Left cardiac atrium (tissue), 4 donors: ENCODE measurements at regions not wholly inside any gene's neighbourhood (a gene's known extent, or its start where the extent isn't known, plus 50 kb on each side); places are given as distances from the start of the nearest gene placed in this dataset.
A peak's percentile ranks its signal among the peaks of the same experiment; 100 is the strongest.
"Not testable (repeated sequence)": the region's sequence is repeated elsewhere in the genome, so short reads cannot be mapped to it uniquely, and the experiment has no call there.

Experiments used
- ATAC-seq, 2 donors: fragments of 200-7000 bp; cut with Tn5 transposase; one replicate each; pipeline ENCODE4 v1.9.1; 2020; ENCODE audit warnings: mild to moderate bottlenecking in 2 of 2, moderate library complexity in 2 of 2
- DNase-seq: peaks from one replicate; pipeline ENCODE4 v3.0.0-alpha.2; 2020
- intact Hi-C, 2 donors: fragments of 100-400 bp; cut with DNase I; formaldehyde crosslinking; loops; one replicate each; pipeline versions ENCODE4 v1.14.1 to v1.15.1; 2022 to 2023
- donor health status: DM: no; HTN: yes; CAD: no.
- donor health status: DM: no; HTN: yes; CAD: no; lungs with severe emphysema.
- donor health status: DM: yes; HTN: yes; CAD: no.
- donor health status: Dilated cardiomyopathy.

DNA sequence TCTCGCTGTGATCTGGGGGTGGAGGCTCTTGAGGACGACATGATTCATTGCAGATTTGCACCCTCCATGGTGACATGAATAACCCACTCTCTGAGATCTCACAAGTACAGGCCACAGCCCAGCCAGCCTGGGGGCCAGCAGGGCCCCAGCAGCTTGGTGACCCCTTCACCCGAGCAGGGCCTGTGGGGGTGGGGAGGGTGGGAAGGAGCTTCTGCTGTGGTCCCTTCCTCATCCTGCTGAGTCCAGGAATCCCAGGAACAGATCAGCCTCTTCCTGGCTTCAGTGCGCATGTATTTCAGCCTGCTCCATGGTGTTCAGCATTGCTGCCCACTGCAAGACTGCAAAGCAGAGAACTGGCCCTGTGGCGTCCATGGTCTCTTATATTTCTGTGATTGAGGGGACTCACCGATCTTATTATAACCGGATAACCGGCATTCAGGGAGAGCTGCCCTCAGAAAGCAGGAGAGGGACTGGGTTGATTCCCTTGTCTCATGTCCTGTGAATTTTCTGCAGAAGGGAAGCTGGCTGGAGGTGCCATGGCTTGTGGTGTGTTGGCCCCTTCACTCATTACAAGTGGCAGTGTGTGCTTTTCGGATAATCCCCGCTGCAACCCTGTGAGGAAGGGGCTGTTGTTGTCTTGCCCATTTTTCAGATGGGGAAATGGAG is 118.8 kb upstream of the FRMD1 start:
- ATAC-seq = no peak
- DNase-seq = no peak
- intact Hi-C loops = no loop called here

DNA sequence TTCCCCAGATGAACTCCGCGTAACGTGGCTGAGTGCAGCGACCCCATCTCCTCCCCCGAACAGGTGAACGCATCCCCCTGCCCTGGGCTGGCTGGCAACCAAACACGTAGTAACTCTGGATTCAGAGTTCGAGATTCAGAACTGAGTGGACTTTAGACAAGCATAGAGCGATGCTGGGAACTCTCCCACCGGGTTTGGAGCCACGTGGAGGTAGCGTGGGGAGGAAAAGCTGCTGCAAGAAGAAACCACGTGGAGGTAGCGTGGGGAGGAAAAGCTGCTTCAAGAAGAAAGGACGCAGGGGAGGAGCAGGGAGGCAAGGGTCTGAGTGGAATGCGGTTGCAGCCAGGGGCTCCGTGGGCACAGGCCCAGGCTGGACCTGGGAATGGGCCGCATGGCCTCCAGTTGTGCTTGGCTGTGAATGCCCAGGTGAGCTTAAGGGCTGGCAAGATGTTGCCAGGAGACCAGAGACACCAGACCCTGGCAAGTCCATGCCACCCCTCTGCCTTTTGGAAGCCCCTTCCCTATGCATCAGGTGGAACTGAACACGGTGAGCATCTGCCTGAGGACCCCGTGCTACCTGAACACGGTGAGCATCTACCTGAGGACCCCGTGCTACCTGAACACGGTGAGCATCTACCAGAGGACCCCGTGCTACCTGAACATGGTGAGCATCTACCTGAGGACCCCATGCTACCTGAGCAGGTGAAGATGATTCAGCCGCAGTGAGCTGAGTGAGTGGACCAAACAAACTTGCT is 118.0 kb upstream of the FRMD1 start:
- intact Hi-C loops = no loop called here
- DNase-seq (no peak), ATAC-seq (no peak)

DNA sequence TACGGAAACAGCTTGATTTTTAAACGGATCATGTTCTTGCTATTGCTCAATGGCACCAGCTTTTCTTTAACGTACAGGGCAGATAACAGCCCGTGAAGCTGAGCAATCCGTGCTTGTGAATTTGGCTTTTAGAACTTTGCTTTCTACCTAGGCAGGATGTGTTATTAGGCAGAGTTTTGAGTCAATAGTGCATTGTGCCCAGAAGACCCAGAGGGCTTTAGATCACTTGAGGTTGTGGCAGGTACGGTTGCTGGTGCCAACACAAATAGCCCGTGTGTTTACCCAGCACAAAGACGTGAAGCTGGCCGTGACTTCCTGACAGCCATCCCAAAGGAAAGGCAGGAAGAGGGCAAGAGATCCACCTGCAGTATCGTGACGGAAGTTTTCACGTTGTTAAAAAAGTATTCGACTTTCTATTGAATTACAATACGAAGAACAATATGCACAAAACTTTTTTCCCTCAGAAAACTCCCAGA is 117.4 kb upstream of the FRMD1 start:
- intact Hi-C loops = no loop called here
- DNase-seq (no peak), ATAC-seq (peak in 1 of 2 donors; percentile 13)

DNA sequence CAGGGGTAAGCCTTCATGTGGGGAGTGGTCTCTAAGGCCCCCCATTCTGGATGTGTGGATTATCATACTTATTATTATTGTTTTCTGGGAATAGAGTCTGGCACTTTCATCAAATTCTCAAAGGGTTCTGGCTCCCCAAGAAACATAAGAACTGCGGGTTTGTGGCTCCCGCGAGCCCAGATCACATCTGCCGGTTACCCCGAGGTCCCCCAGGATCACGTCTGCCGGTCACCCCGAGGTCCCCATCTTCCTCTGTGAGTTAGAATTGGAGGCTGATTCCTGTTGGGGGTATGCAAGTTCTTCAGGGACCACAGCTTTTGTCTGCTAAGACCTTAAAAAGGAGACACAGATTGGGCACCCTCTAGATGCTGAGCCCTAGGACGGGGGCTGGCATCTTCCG is 116.7 kb upstream of the FRMD1 start:
- intact Hi-C loops = no loop called here
- ATAC-seq (no peak), DNase-seq (no peak)

DNA sequence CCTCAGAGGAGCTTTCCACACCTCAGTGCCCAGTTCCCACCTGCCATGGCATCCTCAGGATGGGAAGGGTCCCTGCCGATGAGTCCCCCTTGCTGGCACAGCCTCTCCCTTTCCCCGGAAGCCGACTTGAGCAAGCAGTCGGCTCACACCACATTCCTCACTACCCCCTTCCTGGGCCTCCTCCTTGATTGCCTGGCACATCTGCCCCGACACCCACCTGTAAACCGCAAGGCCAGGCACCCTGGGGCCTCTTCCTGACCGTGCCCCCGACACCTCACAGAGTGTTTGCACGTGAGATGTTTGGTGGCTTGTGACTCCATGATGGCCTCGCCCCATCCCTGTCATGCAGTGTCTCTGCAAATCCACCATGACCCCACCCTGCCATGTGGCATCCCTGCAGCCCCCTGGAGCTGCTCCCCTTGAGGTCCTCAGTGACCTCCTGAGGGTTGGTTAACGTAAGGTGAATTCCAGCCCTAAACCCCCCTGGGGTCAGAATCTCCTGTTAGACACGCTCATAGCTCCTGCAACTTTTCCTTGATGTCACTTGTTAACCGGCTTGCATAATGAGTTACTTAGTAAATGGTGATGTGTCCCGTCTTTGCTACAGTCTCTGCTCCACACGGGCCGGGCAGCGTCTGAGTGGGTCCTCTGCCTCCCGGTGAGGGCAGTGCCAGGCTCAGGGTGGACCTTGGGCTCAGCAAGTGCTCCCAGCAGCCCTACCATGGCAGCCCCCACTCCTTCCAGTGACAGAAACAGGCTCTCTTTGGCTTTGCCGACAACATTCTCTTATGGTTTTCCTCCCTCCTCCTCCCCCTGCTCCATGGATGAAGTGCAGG is 115.9 kb upstream of the FRMD1 start:
- DNase-seq = no peak
- intact Hi-C loops = no loop called here
- no peak for ATAC-seq

DNA sequence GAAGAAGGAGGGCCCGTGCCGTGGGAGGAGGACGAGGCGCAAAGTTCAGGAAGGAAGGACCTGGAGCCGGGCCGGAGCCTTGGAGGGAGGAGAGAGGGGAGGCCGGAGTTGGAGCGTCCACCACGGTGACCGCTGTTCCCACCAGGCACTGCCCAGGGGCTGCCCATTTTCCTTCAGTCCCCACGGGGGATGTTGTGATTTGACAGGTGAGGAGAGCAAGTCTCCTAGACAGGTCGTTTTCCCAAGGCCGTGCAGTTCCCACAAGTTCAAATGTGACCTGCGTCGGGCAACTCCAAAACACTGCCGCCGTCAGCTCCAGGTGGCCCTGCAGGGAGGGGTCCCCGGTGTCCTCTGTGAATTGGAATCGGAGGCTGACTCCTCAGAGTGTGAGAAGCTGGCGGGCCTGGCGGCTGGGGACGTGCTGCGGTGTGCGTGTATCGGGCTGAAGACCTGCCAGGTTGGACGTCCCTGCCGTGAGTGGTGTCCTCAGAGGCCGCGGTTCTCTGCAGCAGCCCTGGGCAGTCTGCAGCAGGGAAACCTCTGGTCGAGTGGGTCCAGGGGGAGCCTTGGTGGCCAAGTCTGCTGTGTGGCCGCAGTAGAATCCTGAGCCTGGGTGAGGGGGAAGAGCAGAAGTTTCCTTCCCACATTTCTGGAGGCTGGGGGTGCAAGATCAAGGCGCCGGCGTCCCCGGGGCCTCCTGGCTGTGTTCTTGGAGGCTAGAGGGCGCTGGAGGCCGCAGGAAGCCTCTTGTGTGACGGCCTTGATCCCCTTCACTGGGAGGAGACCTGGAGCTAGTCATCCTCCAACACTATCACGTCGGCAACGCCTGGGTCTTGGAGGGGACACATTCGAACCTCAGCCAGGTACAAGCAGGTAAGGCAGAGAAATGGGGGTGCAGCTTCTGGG is 115.1 kb upstream of the FRMD1 start:
- intact Hi-C loops = no loop called here
- DNase-seq (no peak), ATAC-seq (no peak)

DNA sequence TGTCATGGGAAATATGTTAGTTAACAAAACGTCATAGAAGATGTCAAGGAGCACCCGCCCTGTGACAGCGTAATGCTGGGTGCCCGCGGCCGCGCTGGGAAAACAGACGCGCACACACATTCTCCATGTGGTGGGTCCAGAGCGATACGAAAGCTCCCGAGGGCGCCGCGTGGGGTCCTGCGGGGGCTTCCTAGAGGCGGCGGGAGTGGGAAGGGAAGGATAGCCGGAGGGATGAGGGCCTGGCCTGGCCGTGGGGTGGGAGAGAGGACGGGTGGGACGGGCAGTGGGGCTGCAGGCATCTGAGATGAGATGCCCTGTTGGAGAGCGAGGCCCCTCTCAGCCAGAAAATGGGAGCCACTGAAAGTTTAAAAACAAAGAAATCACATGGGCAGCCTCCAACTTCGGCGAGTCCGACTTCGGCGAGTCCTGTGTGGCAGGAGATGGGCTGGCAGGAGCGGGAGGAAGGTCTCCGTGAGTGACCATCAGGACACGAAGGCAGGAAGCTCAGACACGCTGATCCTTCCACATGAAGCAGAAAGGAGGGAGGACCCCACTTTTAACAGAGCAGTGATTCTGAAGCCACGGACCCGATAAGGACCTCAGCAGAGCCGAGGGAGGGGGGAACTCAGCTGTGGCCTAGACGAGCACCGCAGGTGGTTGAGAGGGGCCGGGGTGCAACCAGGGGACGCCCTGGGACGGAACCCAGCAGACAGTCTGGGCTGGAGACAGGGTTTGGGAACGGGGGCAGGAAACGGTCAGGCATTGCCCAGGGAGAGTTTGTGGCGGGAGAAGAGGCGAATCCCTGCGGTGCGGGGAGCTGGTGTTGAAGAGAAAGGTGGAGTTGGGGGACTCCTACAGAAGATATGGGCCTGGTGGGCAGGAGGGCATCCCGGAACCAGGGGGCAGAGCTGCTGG is 114.1 kb upstream of the FRMD1 start:
- intact Hi-C loops = no loop called here
- no peak for ATAC-seq

DNA sequence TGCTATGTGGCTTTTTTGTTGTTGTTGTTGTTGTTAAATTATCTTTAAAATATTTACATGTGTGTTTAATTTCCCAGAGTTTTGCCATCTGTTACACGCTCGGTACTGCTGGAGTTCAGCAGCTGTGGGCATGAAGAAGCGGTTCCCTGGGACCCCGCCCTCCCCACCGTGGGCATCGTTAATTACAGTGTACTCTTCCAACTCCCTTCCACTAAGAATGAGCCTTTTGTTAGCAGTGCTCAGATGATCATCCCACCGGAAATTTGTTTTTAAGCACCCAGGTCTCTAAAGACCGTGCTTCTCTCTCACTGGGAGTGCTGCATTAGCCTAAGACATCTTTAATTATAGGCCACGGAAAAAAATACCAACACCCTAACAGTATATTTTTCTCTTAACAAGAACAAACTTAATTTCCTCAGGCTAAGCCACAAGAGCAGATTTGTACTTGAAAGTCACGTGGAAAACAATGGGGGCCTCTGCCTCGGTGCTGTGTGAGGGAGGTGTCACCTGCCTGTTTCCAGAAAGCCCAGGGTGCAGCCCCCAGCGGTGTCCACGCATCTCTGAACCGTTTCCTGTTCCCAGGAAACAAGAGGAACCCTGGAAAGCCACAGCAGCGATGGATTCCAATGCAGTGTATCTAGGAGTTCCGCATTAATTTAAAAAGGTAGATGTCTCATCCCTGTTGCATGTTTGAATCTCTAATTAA is 113.3 kb upstream of the FRMD1 start:
- intact Hi-C loops = no loop called here
- DNase-seq = no peak
- ATAC-seq = no peak

More for the DNA sequence above, 114.1 kb upstream of the FRMD1 start:
- DNase-seq = no peak

DNA sequence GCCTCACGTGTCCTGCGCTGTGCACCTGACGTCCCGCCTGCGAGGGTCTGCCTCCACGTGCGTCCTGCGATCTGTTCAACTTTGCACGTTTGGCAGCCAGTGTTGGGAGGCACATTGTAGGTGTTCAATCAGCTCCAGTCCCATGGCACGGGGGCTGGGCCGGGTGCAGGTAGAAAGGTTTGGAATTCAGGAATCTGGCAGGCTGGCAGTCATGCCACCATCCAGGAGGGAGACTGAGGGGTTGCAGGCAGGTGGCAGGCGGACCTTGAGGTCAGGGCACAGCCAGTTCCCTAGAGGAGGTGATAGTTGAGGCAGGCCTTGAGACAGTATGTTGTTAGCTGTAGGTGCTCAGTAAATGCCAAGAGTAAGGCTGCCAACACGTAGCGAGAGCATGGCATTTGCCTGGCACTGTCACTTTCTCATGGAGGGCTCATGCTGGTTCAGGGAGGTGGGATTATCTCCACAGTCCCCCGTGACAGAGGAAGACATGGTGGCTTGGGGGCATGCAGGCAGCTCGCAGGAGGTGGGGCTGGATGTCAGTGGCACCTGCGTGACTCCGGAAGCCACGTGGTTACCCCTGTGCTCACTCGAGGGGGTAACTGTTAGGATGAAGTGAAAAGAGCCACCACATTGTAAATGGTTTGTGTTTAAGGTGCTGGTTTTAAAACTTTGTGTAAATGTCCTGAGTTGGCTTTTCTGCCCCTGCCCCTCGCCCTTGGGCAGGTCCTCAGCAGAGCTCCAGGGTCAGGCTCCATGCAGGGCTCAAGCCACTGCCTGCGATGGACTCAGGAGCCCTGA is 111.8 kb upstream of the FRMD1 start:
- DNase-seq = no peak
- no peak for ATAC-seq
- intact Hi-C loops = no loop called here

DNA sequence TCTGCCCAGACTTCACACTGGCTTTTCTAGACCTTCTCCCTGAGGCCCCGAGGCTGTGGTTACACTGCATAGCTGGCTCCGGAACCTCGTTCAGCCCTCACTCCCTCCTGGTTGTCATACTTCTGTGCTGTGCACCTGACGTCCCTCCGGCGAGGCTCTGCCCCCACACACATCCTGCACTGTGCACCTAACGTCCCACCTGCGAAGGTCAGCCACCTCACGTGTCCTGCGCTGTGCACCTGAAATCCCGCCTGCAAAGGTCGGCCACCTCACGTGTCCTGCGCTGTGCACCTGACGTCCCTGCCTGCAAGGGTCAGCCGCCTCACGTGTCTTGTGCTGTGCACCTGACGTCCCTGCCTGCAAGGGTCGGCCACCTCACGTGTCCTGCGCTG is 111.0 kb upstream of the FRMD1 start:
- ATAC-seq (no peak), DNase-seq (no peak)
- intact Hi-C loops = no loop called here

DNA sequence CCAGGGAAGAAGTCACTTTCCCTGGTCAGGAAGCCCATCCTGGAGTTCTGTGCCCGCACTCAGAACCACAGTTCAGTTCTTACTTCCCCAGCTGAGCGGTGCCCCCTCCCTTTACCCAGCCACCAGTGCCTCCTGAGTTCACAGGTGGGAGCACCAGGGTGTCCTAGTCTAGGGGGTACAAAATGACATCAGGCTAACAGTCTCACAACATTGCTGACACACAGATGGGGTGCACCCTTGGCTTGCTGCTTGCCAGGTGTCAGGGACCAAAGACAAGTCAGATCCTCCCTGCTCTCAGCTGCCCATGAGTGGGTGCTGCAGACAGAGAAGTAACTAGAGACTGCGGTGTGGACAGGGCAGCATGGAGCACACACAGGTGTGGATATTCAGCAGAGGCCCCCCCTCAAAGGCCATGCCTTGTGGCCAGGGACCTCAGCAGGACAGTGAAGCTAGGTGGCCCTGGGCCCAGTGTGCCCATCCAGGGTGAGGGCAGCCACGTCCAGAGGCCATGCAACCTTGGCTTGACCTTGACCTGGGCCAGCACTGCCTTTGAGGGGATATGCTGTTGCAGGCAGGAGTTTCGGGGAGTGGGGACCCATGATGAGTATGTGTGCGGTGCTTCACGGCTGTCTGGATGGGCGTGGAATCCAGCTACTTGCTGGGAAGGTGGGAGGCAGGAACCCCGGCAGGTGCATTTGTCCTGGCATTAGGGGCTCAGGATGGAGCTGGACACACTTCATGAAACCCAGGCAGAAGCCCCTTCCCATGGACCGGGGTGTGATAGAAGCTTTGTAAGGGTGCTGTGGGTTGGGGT is 110.4 kb upstream of the FRMD1 start:
- ATAC-seq (no peak), DNase-seq (no peak)
- intact Hi-C loops = no loop called here

DNA sequence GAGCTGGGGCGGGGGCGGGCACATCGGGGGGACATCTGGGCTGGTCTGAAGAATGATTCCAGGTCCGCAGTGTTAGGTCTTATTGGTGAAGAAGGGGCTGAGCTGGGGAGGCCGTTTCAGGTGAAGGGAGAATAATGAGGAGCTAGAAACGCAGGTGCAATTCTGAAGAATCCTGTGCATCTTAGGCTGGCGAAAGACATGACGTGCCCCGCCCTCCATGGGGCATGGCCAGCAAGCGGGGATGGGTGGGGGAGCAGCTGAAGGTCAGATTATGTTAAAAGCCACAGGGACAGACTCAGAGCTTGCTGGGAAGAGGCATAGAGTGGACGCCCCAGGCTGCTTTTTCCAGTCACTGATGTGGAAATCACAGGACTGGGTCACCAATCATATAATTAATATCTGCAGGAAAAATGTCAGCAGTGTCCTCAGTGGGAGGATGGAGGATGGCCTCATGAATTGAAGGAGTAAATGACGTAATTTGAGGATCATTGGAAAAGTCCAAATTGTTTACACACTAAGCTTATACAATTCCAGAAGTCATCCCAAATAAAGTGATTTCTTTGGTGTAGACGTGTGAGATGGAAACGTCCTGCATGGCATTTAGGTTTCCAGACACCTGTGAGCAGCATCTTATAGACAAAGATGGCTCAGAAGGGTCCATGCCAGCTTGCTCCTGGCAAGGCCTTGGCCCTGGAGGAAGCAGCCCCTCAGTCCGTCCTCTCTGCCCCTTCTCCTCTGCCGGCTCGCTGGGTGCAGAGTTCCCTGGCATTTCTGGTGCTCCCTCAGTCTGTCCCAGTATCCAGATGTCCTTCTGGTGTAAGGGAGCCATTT is 109.6 kb upstream of the FRMD1 start:
- intact Hi-C loops = no loop called here
- ATAC-seq (no peak), DNase-seq (no peak)

DNA sequence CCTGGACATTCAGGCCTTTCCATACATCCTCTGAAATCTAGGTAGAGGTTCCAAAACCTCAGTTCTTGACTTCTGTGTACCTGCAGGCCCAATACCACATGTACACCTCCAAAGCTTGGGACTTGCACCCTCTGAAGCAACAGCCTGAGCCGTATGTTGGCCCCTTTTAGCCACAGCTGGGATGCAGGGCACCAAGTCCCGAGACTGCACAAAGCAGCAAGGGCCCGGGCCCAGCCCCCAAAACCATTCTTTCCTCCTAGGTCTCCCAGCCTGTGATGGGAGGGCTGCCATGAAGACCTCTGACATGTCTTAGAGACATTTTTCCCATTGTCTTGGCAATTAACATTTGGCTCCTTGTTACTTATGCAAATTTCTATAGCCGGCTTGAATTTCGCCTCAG is 107.4 kb upstream of the FRMD1 start:
- no peak for DNase-seq
- intact Hi-C loops = no loop called here
- no peak for ATAC-seq

DNA sequence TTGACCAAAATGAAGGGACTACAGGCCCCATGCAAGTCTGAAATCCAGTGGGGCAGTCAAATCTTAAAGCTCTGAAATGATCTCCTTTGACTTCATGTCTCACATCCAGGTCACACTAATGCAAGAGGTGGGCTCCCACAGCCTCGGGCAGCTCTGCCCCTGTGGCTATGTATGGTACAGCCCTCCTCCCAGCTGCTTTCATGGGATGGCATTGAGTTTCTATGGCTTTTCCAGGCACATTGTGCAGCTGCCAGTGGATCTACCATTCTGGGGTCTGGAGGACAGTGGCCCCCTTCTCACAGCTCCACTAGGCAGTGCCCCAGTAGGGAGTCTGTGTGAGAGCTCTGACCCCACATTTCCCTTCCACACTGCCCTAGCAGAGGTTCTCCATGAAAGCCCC is 107.0 kb upstream of the FRMD1 start:
- DNase-seq, intact Hi-C loops, ATAC-seq: not testable (repeated sequence)

DNA sequence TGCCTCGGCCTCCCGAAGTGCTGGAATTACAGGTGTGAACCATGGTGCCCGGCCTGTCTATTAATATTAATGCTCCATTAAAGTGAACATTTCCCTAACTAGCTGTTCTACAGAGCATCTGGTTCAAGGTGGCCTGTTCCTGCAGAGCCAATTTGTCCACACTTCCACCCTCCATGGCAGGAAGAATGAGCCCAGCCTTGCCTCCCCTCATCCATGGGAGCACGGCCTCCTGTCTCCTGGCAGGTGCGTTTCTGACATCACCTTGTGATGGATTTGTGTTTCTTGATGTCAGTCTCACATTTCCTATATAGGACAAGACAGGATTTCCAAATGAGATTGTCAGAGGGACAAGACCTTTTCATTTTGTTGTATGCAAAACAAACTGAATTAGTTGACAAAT is 105.7 kb upstream of the FRMD1 start:
- ATAC-seq (no peak), DNase-seq (no peak)
- intact Hi-C loops = no loop called here
